ENCODE measurements at regions not wholly inside any gene's neighbourhood (a gene's known extent, or its start where the extent isn't known, plus 50 kb on each side); places are given as distances from the start of the nearest gene placed in this dataset.

DNA sequence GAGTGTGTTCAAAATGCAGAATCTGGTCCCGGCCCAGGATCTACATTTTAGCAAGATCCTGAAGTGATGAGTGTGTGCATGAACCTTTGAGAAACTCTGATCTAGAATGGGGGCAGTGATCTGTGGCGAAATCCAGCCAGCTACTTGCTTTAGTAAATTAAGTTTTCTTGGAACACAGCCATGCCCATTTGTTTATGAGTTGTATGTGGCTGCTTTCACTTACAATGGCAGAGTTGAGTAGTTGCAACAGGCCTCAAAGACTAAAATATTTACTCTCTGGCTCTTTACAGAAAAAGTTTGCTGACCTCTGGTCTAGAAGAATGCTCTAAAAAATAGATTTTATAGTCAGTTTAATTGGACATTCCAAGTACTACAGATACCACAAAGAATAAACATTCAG lies 588.3 kb downstream of the BNC2 start:
- Histone ChIP-seq H3K27me3 (ENCODE audit: insufficient read depth, low read depth) (no peaks in the 10 kb centered on the region), H3K79me2 (ENCODE audit: low read depth) (no peaks in the 10 kb centered on the region), H4K20me1 (ENCODE audit: insufficient read depth) (no peaks in the 10 kb centered on the region), H3K4me2 (peak overlapping the region; percentile 58), H3K9me2 (ENCODE audit: insufficient read depth) (no peaks in the 10 kb centered on the region), H3K36me3 (ENCODE audit: low read depth) (no peaks in the 10 kb centered on the region), H3K4me3 (no peak overlapping the region), H3K27ac (peak overlapping the region; percentile 61), H3K4me1 (replicated peaks; ENCODE audit: insufficient read depth) (peaks cover 17% of the 10 kb centered on the region), H3K9me3 (ENCODE audit: insufficient read depth, low read depth) (no peaks in the 10 kb centered on the region), H3F3A (ENCODE audit: insufficient read depth, low read depth) (peaks cover 8% of the 10 kb centered on the region; the same call in 1 of the 2 replicates), H2AFZ (no peak overlapping the region)
- TF ChIP-seq, protein P1, sequence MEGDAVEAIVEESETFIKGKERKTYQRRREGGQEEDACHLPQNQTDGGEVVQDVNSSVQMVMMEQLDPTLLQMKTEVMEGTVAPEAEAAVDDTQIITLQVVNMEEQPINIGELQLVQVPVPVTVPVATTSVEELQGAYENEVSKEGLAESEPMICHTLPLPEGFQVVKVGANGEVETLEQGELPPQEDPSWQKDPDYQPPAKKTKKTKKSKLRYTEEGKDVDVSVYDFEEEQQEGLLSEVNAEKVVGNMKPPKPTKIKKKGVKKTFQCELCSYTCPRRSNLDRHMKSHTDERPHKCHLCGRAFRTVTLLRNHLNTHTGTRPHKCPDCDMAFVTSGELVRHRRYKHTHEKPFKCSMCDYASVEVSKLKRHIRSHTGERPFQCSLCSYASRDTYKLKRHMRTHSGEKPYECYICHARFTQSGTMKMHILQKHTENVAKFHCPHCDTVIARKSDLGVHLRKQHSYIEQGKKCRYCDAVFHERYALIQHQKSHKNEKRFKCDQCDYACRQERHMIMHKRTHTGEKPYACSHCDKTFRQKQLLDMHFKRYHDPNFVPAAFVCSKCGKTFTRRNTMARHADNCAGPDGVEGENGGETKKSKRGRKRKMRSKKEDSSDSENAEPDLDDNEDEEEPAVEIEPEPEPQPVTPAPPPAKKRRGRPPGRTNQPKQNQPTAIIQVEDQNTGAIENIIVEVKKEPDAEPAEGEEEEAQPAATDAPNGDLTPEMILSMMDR (conservative IDR thresholded peaks at IDR 0.05) = no peak
- no peak for TF ChIP-seq EZH2 (IDR thresholded peaks at IDR 0.05; ENCODE audit: low read depth)
- ChIA-PET CTCF (no interaction called here), POLR2A (ENCODE audit: unreplicated experiment) (no interaction called here)
- BruUV-seq (replicated peaks) = no TSS peak
- no peak for DNase-seq
- intact Hi-C loops (cut with micrococcal nuclease; ENCODE audit: unreplicated experiment) = no loop called here

DNA sequence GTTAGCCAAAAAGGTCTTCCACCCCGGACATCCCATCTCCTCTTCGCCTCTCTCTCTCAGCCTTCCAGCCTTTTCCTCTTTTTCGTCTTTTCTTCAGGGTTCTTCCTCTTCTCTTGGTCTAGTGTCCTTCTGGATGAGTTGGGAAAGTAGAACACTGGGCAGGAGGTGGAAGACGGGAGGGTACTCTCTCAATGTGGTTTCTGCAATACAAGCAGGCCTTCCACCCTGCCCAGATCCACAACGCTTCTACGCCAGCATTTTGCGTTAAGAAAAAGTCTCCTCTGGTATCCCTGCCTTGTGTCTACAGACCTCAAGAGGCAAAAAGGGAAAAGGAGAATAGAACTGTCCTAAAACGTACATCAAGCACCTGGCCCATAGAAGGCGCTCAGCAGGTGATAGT lies 587.8 kb downstream of the BNC2 start:
- Histone ChIP-seq H3K4me1 (replicated peaks; ENCODE audit: insufficient read depth) (peaks cover 17% of the 10 kb centered on the region), H3K9me2 (ENCODE audit: insufficient read depth) (no peaks in the 10 kb centered on the region), H4K20me1 (ENCODE audit: insufficient read depth) (no peaks in the 10 kb centered on the region), H2AFZ (no peak overlapping the region), H3F3A (ENCODE audit: insufficient read depth, low read depth) (peaks cover 8% of the 10 kb centered on the region; the same call in 1 of the 2 replicates), H3K27me3 (ENCODE audit: insufficient read depth, low read depth) (no peaks in the 10 kb centered on the region), H3K36me3 (ENCODE audit: low read depth) (no peaks in the 10 kb centered on the region), H3K4me3 (no peak overlapping the region), H3K27ac (peak overlapping the region; percentile 61), H3K4me2 (no peak overlapping the region; the same call in 1 of the 2 replicates), H3K79me2 (ENCODE audit: low read depth) (no peaks in the 10 kb centered on the region), H3K9me3 (ENCODE audit: insufficient read depth, low read depth) (no peaks in the 10 kb centered on the region)
- ChIA-PET POLR2A (ENCODE audit: unreplicated experiment) (no interaction called here), CTCF (interaction anchor here (0.5 kb wide), 1 partner anchor 84 kb away, joined by 6 read pairs; no protein-coding TSS in a partner anchor)
- BruUV-seq (replicated peaks) = no TSS peak
- no peak for DNase-seq
- no peak for TF ChIP-seq EZH2 (IDR thresholded peaks at IDR 0.05; ENCODE audit: low read depth)
- TF ChIP-seq, protein P1 (conservative IDR thresholded peaks at IDR 0.05) = no peak
- intact Hi-C loops (cut with micrococcal nuclease; ENCODE audit: unreplicated experiment) = no loop called here

DNA sequence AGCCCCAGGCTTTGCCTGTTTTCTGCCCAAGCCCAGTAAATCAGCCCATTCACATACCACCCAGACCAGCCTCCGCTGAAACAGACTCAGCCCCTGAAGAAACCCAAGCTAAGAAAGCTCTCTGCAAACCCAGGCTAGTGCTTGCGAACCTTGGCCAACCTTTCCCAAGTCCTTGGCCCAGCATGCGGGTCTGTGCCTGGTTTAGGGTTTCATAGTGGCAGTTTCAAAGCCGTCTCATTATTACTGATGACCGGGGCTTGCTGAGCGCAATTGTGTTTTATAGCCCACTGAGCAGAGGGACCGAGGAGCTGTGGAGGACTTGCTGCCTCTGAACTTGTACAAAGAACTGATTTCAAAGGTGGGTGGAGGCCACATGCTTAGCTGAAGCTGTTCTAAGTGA lies 584.3 kb downstream of the BNC2 start:
- Histone ChIP-seq H3K27ac (no peak overlapping the region), H3K27me3 (ENCODE audit: insufficient read depth, low read depth) (no peaks in the 10 kb centered on the region), H3K79me2 (ENCODE audit: low read depth) (no peaks in the 10 kb centered on the region), H3K36me3 (ENCODE audit: low read depth) (no peaks in the 10 kb centered on the region), H3K4me2 (no peak overlapping the region), H3K4me3 (no peak overlapping the region), H3K9me3 (ENCODE audit: insufficient read depth, low read depth) (no peaks in the 10 kb centered on the region), H3K4me1 (replicated peaks; ENCODE audit: insufficient read depth) (peaks cover 17% of the 10 kb centered on the region), H3K9me2 (ENCODE audit: insufficient read depth) (no peaks in the 10 kb centered on the region), H3F3A (ENCODE audit: insufficient read depth, low read depth) (peaks cover 8% of the 10 kb centered on the region; the same call in 1 of the 2 replicates), H2AFZ (no peak overlapping the region), H4K20me1 (ENCODE audit: insufficient read depth) (no peaks in the 10 kb centered on the region)
- CTCF ChIA-PET = no interaction called here
- intact Hi-C loops (cut with micrococcal nuclease; ENCODE audit: unreplicated experiment) = no loop called here
- TF ChIP-seq, protein P1 (conservative IDR thresholded peaks at IDR 0.05) = no peak
- TF ChIP-seq EZH2 (IDR thresholded peaks at IDR 0.05; ENCODE audit: low read depth) = no peak
- BruUV-seq (replicated peaks) = no TSS peak
- POLR2A ChIA-PET (ENCODE audit: unreplicated experiment) = no interaction called here
- no peak for DNase-seq
